ENCODE measurements at regions not wholly inside any gene's neighbourhood (a gene's known extent, or its start where the extent isn't known, plus 50 kb on each side); places are given as distances from the start of the nearest gene placed in this dataset.
"Not testable (repeated sequence)": the region's sequence is repeated elsewhere in the genome, so short reads cannot be mapped to it uniquely, and the experiment has no call there.

DNA sequence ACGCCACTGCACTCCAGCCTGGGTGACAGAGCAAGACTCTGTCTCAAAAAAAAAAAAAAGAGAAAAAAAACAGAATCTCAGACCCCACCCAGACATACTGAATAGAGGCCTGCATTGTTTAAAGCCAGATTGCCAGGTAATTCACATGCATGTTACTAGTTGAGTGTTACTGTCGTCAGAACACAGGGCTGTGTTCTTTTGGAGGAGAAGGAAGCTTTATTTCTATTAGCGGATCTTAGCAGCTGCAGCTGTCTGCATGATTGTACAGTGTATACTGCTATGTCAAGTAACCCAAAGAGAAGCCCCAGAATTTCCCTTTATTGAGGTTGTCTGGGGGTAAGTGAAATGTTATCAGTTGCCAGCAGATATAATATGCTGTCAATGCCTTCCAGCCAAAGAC, 496.6 kb upstream of the NAALADL2 start:
- no peak for DNase-seq (ENCODE audit: low read depth)
- TF ChIP-seq, protein P1, sequence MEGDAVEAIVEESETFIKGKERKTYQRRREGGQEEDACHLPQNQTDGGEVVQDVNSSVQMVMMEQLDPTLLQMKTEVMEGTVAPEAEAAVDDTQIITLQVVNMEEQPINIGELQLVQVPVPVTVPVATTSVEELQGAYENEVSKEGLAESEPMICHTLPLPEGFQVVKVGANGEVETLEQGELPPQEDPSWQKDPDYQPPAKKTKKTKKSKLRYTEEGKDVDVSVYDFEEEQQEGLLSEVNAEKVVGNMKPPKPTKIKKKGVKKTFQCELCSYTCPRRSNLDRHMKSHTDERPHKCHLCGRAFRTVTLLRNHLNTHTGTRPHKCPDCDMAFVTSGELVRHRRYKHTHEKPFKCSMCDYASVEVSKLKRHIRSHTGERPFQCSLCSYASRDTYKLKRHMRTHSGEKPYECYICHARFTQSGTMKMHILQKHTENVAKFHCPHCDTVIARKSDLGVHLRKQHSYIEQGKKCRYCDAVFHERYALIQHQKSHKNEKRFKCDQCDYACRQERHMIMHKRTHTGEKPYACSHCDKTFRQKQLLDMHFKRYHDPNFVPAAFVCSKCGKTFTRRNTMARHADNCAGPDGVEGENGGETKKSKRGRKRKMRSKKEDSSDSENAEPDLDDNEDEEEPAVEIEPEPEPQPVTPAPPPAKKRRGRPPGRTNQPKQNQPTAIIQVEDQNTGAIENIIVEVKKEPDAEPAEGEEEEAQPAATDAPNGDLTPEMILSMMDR (IDR thresholded peaks at IDR 0.05; ENCODE audit: control insufficient read depth, insufficient read depth, low read depth, low read length, missing control alignments): no peak
- H3K4me3 ChIP-seq (ENCODE audit: control insufficient read depth, low read depth, low read length): no peak overlapping the region

DNA sequence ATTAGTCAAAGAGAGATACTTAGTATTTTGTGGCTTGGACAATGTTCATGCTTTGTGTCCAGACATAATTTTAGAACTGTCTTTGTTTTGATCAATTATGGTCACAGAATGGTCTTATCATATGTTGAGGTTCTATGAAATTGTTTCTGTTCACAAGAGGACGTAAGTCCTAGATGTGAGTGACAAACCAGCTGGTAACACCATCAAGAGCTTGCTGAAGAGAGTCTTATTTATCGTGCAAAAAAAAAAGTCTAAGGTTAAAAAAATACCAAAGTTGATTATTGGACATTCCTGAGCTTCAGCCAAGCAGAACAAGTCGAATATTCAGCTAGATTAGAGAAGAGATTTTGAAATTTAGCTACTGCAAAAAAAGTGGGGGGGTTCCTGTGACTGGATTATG, 495.9 kb upstream of the NAALADL2 start:
- no peak overlapping the region for H3K4me3 ChIP-seq (ENCODE audit: control insufficient read depth, low read depth, low read length)
- TF ChIP-seq, protein P1 (IDR thresholded peaks at IDR 0.05; ENCODE audit: control insufficient read depth, insufficient read depth, low read depth, low read length, missing control alignments): no peak
- no peak for DNase-seq (ENCODE audit: low read depth)

DNA sequence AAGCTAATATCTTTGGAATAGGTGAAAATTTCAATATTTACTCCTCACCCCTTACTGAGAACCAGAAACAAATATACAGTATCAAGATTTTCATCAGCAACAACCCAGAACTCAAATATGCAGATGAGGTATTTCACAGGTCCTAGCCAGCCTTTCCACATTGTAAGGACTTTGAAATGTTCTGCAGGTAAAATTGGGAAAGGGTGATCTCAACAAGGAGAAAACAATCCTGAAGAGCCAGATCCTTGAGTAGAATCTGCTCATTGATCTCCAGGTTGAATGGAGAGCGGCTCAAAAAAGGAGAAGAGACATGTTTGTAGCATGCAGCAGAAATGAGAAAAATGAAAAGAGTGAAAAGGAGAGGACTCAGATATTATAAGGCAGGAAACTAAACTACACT, 493.3 kb upstream of the NAALADL2 start:
- DNase-seq (ENCODE audit: low read depth): no peak
- TF ChIP-seq, protein P1 (IDR thresholded peaks at IDR 0.05; ENCODE audit: control insufficient read depth, insufficient read depth, low read depth, low read length, missing control alignments): no peak
- H3K4me3 ChIP-seq (ENCODE audit: control insufficient read depth, low read depth, low read length): no peak overlapping the region

DNA sequence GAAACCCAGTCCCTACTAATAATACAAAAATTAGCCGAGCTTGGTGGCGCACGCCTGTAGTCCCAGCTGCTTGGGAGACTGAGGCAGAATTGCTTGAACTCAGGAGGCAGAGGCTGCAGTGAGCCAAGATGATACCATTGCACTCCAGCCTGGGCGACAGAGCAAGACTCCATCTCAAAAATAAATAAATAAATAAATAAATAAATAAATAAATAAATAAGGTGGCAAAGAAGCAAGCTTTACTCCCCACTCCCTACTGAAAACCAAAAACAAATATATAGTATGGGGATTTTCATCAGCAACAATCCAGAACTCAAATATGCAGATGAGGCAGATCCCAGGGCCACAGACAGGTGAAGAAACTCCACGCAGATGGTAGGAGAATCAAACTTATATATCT, 492.2 kb upstream of the NAALADL2 start:
- not testable (repeated sequence) for H3K4me3 ChIP-seq (ENCODE audit: control insufficient read depth, low read depth, low read length); DNase-seq (ENCODE audit: low read depth)

DNA sequence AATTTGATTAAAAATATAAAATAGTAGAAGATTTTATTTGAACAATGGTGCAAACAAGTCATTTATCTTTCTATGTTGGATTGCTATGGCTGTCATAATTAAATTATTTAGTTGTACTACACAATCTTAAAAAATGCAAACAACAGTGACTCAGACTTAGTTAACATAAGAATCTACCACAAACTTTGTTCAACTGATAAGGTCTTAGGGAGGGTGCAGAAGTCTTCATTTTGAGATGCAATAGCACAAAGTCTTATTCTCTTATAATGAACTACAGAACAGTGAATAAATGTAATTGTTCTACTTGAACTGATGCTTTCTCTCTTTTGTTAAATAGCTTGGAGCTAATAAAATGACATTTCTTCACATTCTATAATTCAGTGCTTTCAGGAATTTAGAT, 482.8 kb upstream of the NAALADL2 start:
- TF ChIP-seq, protein P1 (IDR thresholded peaks at IDR 0.05; ENCODE audit: control insufficient read depth, insufficient read depth, low read depth, low read length, missing control alignments): no peak
- H3K4me3 ChIP-seq (ENCODE audit: control insufficient read depth, low read depth, low read length): no peak overlapping the region
- no peak for DNase-seq (ENCODE audit: low read depth)

DNA sequence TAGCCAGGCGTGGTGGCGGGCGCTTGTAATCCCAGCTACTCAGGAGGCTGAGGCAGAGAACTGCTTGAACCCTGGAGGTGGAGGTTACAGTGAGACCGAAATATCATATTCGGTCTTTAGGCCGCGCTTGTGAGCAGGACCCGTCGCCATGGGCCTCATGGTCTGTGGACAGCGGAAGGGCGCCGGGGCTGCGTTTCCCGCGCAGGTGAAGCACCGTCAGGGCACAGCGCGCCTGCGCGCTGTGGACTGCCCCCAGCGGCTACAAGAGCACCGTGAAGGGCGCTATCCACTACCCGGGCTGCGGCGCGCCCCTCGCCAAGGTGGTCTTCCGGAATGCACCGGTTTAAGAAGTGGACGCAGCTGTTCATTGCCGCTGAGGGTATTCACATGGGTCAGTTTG, 482.0 kb upstream of the NAALADL2 start:
- TF ChIP-seq, protein P1 (IDR thresholded peaks at IDR 0.05; ENCODE audit: control insufficient read depth, insufficient read depth, low read depth, low read length, missing control alignments): no peak
- no peak for DNase-seq (ENCODE audit: low read depth)
- no peak overlapping the region for H3K4me3 ChIP-seq (ENCODE audit: control insufficient read depth, low read depth, low read length)

DNA sequence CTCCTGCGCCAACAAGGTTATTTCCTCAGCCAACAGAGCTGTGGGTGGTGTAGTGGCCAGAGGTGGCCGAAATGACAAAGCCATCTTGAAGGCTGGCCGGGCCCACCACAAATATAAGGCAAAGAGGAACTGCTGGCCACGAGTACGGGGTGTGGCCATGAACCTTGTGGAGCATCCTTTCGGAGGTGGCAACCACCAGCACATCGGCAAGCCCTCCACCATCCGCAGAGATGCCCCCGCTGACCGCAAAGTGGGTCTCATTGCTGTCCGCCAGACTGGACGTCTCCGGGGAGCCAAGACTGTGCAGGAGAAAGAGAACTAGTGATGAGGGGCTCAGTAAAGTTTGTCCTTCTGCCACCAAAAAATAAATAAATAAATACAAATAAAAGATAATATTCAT, 481.4 kb upstream of the NAALADL2 start:
- no peak overlapping the region for H3K4me3 ChIP-seq (ENCODE audit: control insufficient read depth, low read depth, low read length)
- TF ChIP-seq, protein P1 (IDR thresholded peaks at IDR 0.05; ENCODE audit: control insufficient read depth, insufficient read depth, low read depth, low read length, missing control alignments): no peak
- DNase-seq (ENCODE audit: low read depth): no peak

Data from AG09309 (cell line).